IMR-90 (cell line): ENCODE measurements at regions not wholly inside any gene's neighbourhood (a gene's known extent, or its start where the extent isn't known, plus 50 kb on each side); places are given as distances from the start of the nearest gene placed in this dataset.

Experiments used
- CTCF ChIP-seq: conservative IDR thresholded peaks from 2 replicates; pipeline ENCODE4 v1.5.1; 2012; ENCODE audit warnings: mild to moderate bottlenecking, low read depth, low read length, improper control_type of control experiment
- MXI1 ChIP-seq: IDR thresholded peaks from 2 replicates; pipeline ENCODE4 v1.6.1; 2012; ENCODE audit warnings: low read depth, mild to moderate bottlenecking, low read length, moderate library complexity, borderline replicate concordance
- RAD21 ChIP-seq: IDR thresholded peaks from 2 replicates; pipeline ENCODE4 v1.6.1; 2012; ENCODE audit warnings: low read length, improper control_type of control experiment

- TF ChIP-seq MXI1 (no peak), CTCF (no peak), RAD21 (no peak)
Observed at GRCh38 chr1:106883208-106883607, 173.3 kb upstream of the PRMT6 start.
